ENCODE measurements at regions not wholly inside any gene's neighbourhood (a gene's known extent, or its start where the extent isn't known, plus 50 kb on each side); places are given as distances from the start of the nearest gene placed in this dataset.
A peak's percentile ranks its signal among the peaks of the same experiment; 100 is the strongest.

DNA sequence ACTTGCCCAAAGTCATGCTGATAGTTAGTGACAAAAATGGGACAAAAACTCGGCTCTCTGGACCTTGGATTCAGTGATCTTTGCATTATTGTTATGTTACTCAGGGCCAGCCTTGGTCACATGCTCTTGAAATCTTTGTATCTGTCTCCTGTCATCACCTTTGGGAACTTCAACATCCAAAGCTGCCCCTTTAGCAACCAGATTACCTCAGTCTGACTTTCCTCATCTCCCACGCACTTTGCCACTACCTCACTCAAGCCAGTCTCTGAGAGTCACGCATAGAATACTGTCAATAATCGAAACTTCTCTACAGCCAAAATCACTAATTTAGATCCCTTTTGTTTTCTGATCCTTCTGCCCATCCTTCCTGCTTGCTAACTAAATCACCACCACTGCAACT is 90.8 kb upstream of the DAAM1 start:
- no peak for DNase-seq (ENCODE audit: unreplicated experiment)
- POLR2A ChIA-PET: interaction anchor here (1.0 kb wide), 1 partner anchor 10 kb away, joined by 3 read pairs; no protein-coding TSS in a partner anchor
- H3K9me3 Mint-ChIP-seq (ENCODE audit: unreplicated experiment): no peaks in the 10 kb centered on the region
- no peak overlapping the region for H3K4me3 Mint-ChIP-seq (ENCODE audit: unreplicated experiment)
- no TSS peak for BruUV-seq (replicated peaks)
- H3K4me1 Mint-ChIP-seq (ENCODE audit: insufficient read depth, unreplicated experiment): no peaks in the 10 kb centered on the region
- CTCF ChIA-PET: interaction anchor here (0.8 kb wide), 1 partner anchor 458 kb away, joined by 3 read pairs; no protein-coding TSS in a partner anchor
- H3K27ac Mint-ChIP-seq (ENCODE audit: low read depth, unreplicated experiment): no peak overlapping the region
- no peaks in the 10 kb centered on the region for H3K36me3 Mint-ChIP-seq (ENCODE audit: insufficient read depth, unreplicated experiment)
- intact Hi-C loops (cut with micrococcal nuclease): no loop called here
- H3K27me3 Mint-ChIP-seq (ENCODE audit: insufficient read depth, unreplicated experiment): peaks cover 48% of the 10 kb centered on the region
- TF ChIP-seq, protein P1, sequence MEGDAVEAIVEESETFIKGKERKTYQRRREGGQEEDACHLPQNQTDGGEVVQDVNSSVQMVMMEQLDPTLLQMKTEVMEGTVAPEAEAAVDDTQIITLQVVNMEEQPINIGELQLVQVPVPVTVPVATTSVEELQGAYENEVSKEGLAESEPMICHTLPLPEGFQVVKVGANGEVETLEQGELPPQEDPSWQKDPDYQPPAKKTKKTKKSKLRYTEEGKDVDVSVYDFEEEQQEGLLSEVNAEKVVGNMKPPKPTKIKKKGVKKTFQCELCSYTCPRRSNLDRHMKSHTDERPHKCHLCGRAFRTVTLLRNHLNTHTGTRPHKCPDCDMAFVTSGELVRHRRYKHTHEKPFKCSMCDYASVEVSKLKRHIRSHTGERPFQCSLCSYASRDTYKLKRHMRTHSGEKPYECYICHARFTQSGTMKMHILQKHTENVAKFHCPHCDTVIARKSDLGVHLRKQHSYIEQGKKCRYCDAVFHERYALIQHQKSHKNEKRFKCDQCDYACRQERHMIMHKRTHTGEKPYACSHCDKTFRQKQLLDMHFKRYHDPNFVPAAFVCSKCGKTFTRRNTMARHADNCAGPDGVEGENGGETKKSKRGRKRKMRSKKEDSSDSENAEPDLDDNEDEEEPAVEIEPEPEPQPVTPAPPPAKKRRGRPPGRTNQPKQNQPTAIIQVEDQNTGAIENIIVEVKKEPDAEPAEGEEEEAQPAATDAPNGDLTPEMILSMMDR (IDR thresholded peaks at IDR 0.05; ENCODE audit: unreplicated experiment): no peak

DNA sequence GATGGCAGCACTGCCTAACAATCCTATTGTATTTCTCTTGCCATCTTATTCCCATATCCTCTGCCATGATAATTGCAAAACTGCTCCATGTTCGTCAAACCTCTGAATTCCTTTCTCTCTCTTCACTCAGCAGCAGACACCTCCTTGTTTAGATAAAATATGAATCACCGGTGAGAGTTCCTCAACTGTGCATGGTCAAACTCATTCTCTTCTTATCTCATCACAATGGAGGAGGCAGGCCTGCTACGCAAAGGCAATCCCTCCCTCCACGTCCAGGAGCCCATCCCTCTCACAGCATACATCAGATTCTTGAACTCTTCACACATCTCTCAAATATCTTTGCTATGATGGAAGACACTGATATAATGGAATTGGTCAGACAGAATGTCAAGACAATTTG is 90.1 kb upstream of the DAAM1 start:
- Mint-ChIP-seq H3K9me3 (ENCODE audit: unreplicated experiment) (no peaks in the 10 kb centered on the region), H3K4me1 (ENCODE audit: insufficient read depth, unreplicated experiment) (no peaks in the 10 kb centered on the region), H3K4me3 (ENCODE audit: unreplicated experiment) (no peak overlapping the region), H3K36me3 (ENCODE audit: insufficient read depth, unreplicated experiment) (no peaks in the 10 kb centered on the region), H3K27me3 (ENCODE audit: insufficient read depth, unreplicated experiment) (peaks cover 41% of the 10 kb centered on the region), H3K27ac (ENCODE audit: low read depth, unreplicated experiment) (no peak overlapping the region)
- BruUV-seq (replicated peaks): no TSS peak
- ChIA-PET POLR2A (interaction anchor here (1.0 kb wide), 1 partner anchor 11 kb away, joined by 3 read pairs; no protein-coding TSS in a partner anchor), CTCF (no interaction called here)
- intact Hi-C loops (cut with micrococcal nuclease): no loop called here
- peak; percentile 44 for DNase-seq (ENCODE audit: unreplicated experiment)
- TF ChIP-seq, protein P1 (IDR thresholded peaks at IDR 0.05; ENCODE audit: unreplicated experiment): no peak

DNA sequence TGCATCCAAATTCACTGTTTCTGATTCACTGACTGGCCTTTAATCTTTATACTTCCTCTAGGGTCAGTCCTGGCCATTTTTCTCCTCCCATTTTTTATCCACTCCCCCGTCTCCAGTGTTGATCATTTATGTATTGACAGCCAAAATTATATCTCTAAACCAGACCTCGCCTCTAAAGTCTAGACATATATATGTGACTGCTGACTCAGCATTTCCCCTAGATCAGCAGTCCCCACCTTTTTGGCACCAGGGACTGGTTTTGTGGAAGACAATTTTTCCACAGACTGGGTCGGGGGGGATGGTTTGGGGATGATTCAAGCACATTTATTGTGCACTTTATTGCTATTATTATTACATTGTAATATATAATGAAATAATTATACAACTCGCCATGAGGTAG is 88.3 kb upstream of the DAAM1 start:
- no peak overlapping the region for H3K4me3 Mint-ChIP-seq (ENCODE audit: unreplicated experiment)
- BruUV-seq (replicated peaks): no TSS peak
- intact Hi-C loops (cut with micrococcal nuclease): no loop called here
- DNase-seq (ENCODE audit: unreplicated experiment): no peak
- peaks cover 37% of the 10 kb centered on the region for H3K27me3 Mint-ChIP-seq (ENCODE audit: insufficient read depth, unreplicated experiment)
- ChIA-PET POLR2A (no interaction called here), CTCF (interaction anchor here (1.2 kb wide), 1 partner anchor 344 kb away, joined by 3 read pairs; no protein-coding TSS in a partner anchor)
- H3K4me1 Mint-ChIP-seq (ENCODE audit: insufficient read depth, unreplicated experiment): no peaks in the 10 kb centered on the region
- TF ChIP-seq, protein P1 (IDR thresholded peaks at IDR 0.05; ENCODE audit: unreplicated experiment): no peak
- H3K36me3 Mint-ChIP-seq (ENCODE audit: insufficient read depth, unreplicated experiment): no peaks in the 10 kb centered on the region
- H3K9me3 Mint-ChIP-seq (ENCODE audit: unreplicated experiment): no peaks in the 10 kb centered on the region
- no peak overlapping the region for H3K27ac Mint-ChIP-seq (ENCODE audit: low read depth, unreplicated experiment)

DNA sequence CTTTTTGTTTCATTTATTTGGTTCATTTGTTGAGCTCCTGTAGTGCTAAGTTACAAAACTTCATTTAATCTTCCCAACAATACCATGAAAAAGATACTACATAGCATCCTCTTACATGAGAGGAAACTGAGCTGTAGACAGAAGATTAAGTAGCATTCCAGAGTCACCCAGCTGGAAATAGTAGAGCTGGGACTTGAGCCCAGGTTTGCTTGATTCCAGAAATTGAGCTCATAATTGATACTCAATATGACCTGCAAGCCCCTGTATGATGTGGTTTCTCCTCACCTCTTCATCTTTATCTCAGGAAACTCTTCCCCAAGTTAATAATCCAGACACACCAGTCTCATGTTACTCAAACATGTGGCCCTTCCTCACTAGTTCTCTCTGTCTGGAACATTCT is 87.0 kb upstream of the DAAM1 start:
- BruUV-seq (replicated peaks): no TSS peak
- Mint-ChIP-seq H3K4me3 (ENCODE audit: unreplicated experiment) (no peak overlapping the region), H3K27ac (ENCODE audit: low read depth, unreplicated experiment) (no peak overlapping the region), H3K27me3 (ENCODE audit: insufficient read depth, unreplicated experiment) (peaks cover 47% of the 10 kb centered on the region), H3K36me3 (ENCODE audit: insufficient read depth, unreplicated experiment) (no peaks in the 10 kb centered on the region), H3K9me3 (ENCODE audit: unreplicated experiment) (no peaks in the 10 kb centered on the region), H3K4me1 (ENCODE audit: insufficient read depth, unreplicated experiment) (no peaks in the 10 kb centered on the region)
- ChIA-PET POLR2A (interaction anchor here (0.8 kb wide), 1 partner anchor 382 kb away, joined by 3 read pairs; no protein-coding TSS in a partner anchor), CTCF (no interaction called here)
- TF ChIP-seq, protein P1 (IDR thresholded peaks at IDR 0.05; ENCODE audit: unreplicated experiment): no peak
- no peak for DNase-seq (ENCODE audit: unreplicated experiment)
- intact Hi-C loops (cut with micrococcal nuclease): no loop called here

All from MCF 10A (cell line).